ENCODE measurements at regions not wholly inside any gene's neighbourhood (a gene's known extent, or its start where the extent isn't known, plus 50 kb on each side); places are given as distances from the start of the nearest gene placed in this dataset.

- Histone ChIP-seq H4K5ac (ENCODE audit: insufficient read length, low read depth, low read length) (no peak overlapping the region), H2AK5ac (ENCODE audit: low read depth, low read length) (no peak overlapping the region), H3K9ac (replicated peaks in 1 of 4; ENCODE audit: extremely low read depth in 1 of 4, low read depth in 3 of 4, low read length in 3 of 4) (no peak overlapping the region), H3K4me2 (ENCODE audit: insufficient read depth in 1 of 2, low read depth in 2 of 2, low read length in 2 of 2) (no peak overlapping the region), H3K23me2 (ENCODE audit: low read depth, low read length) (no peaks in the 10 kb centered on the region), H3K4me1 (replicated peaks in 1 of 4; ENCODE audit: control insufficient read depth in 3 of 4, insufficient read depth in 4 of 4, low read length in 3 of 4) (no peaks in the 10 kb centered on the region), H3K4ac (replicated peaks; ENCODE audit: insufficient read length, low read depth, low read length) (no peak overlapping the region), H3K27me3 (replicated peaks in 1 of 4; ENCODE audit: control insufficient read depth in 3 of 4, extremely low read depth in 1 of 4, insufficient read depth in 3 of 4, low read length in 3 of 4) (no peaks in the 10 kb centered on the region), H2AFZ (ENCODE audit: low read length) (no peak overlapping the region), H2BK12ac (ENCODE audit: low read depth, low read length) (no peak overlapping the region), H2BK5ac (ENCODE audit: low read depth, low read length) (no peak overlapping the region), H3K18ac (ENCODE audit: extremely low read depth, low read length) (no peak overlapping the region), H3K4me3 (ENCODE audit: extremely low read depth in 1 of 4, insufficient read depth in 2 of 4, low read depth in 3 of 4, low read length in 4 of 4) (no peak overlapping the region), H3K36me3 (ENCODE audit: control insufficient read depth in 2 of 4, insufficient read depth in 4 of 4, low read length in 3 of 4) (no peaks in the 10 kb centered on the region), H2BK20ac (ENCODE audit: low read length) (no peak overlapping the region), H3K9me3 (ENCODE audit: insufficient read depth in 2 of 2, low read depth in 1 of 2, low read length in 1 of 2) (no peaks in the 10 kb centered on the region), H3K56ac (replicated peaks; ENCODE audit: insufficient read length, low read depth, low read length) (no peak overlapping the region), H4K8ac (ENCODE audit: extremely low read depth, insufficient read depth, low read length) (no peak overlapping the region), H3K79me1 (ENCODE audit: low read depth, low read length) (no peaks in the 10 kb centered on the region), H3K23ac (ENCODE audit: insufficient read length) (no peak overlapping the region), H2BK120ac (replicated peaks; ENCODE audit: low read depth, low read length) (no peak overlapping the region), H4K91ac (replicated peaks; ENCODE audit: insufficient read length, low read length) (no peak overlapping the region), H3K14ac (ENCODE audit: insufficient read length) (no peak overlapping the region), H3K27ac (ENCODE audit: low read depth, low read length) (no peak overlapping the region), H3K79me2 (ENCODE audit: control insufficient read depth in 1 of 2, insufficient read depth in 2 of 2, low read length in 2 of 2) (no peaks in the 10 kb centered on the region), H4K20me1 (replicated peaks in 1 of 2; ENCODE audit: control insufficient read depth in 1 of 2, insufficient read depth in 2 of 2, low read length in 2 of 2) (no peaks in the 10 kb centered on the region), H2BK15ac (ENCODE audit: low read length) (no peak overlapping the region)
- DNase-seq (ENCODE audit: low read depth in 1 of 2, low spot score in 2 of 2) (no peak), FAIRE-seq (no peak)
- 88% methylated on average over 1 of the region's 4 CpGs; no CpG with 5 or more reads in 1 of the 2 experiments for WGBS, 2 experiments (ENCODE audit: extremely low coverage in 1 of 2, insufficient coverage in 1 of 2, insufficient read length in 1 of 2, insufficient replicate concordance in 2 of 2, low coverage in 1 of 2, low lambda C conversion rate in 2 of 2, missing lambda C conversion rate in 1 of 2)
- ChIA-PET CTCF (ENCODE audit: partially characterized antibody) (interaction anchor here (0.6 to 0.8 kb wide), 8 partner anchors 16 to 535 kb away, joined by 3 to 5 read pairs (median 3); no protein-coding TSS in a partner anchor), POLR2A (ENCODE audit: partially characterized antibody) (no interaction called here)
- TF ChIP-seq EGR1 (IDR thresholded peaks at IDR 0.05; ENCODE audit: borderline replicate concordance, low read depth, low read length), result no peak
- TF ChIP-seq MAFK (IDR thresholded peaks at IDR 0.05; ENCODE audit: low read depth, low read length), result no peak
- TF ChIP-seq USF2 (IDR thresholded peaks at IDR 0.05; ENCODE audit: low read length), result no peak
- no peak for TF ChIP-seq TAF7 (optimal IDR thresholded peaks at IDR 0.05; ENCODE audit: borderline replicate concordance, low read depth, low read length)
- no peak for TF ChIP-seq SP4 (IDR thresholded peaks at IDR 0.05; ENCODE audit: low read length)
- no peak for TF ChIP-seq ASH2L (IDR thresholded peaks at IDR 0.05; ENCODE audit: low read length)
- TF ChIP-seq BRCA1 (IDR thresholded peaks at IDR 0.05; ENCODE audit: low read depth, low read length), result no peak
- no peak for TF ChIP-seq ZNF274 (IDR thresholded peaks at IDR 0.05; ENCODE audit: borderline replicate concordance, extremely low read depth, low read length)
- no peak for TF ChIP-seq SP1 (IDR thresholded peaks at IDR 0.05; ENCODE audit: low read depth, low read length)
- TF ChIP-seq TEAD4 (IDR thresholded peaks at IDR 0.05; ENCODE audit: low read depth, low read length), result no peak
- TF ChIP-seq POLR2AphosphoS5 (IDR thresholded peaks at IDR 0.05; ENCODE audit: low read depth, low read length), result no peak
- no peak for TF ChIP-seq ATF3 (IDR thresholded peaks at IDR 0.05; ENCODE audit: insufficient read depth, low read depth, low read length)
- TF ChIP-seq SP2 (IDR thresholded peaks at IDR 0.05; ENCODE audit: low read length), result no peak
- TF ChIP-seq BCL11A (IDR thresholded peaks at IDR 0.05; ENCODE audit: low read depth in 2 of 2, low read length in 2 of 2), result no peak
- no peak for TF ChIP-seq KDM4A (IDR thresholded peaks at IDR 0.05; ENCODE audit: low read depth, low read length, severe bottlenecking)
Measured at GRCh38 chr15:93583968-93584367, 495.0 kb upstream of the RGMA start.

Data from H1 (cell line).